DOHH2 (cell line): ENCODE measurements at regions not wholly inside any gene's neighbourhood (a gene's known extent, or its start where the extent isn't known, plus 50 kb on each side); places are given as distances from the start of the nearest gene placed in this dataset.

ENCODE experiments used
- CTCF ChIP-seq: fragments of 200-600 bp; sonication (generic); IDR thresholded peaks from one replicate; pipeline ENCODE4 v1.5.1; 2014; ENCODE audit warnings: antibody characterized with exemption, mild to moderate bottlenecking, low read depth, low read length; ENCODE audit not compliant: poor library complexity, severe bottlenecking
- EZH2phosphoT487 ChIP-seq: fragments of 200-600 bp; sonication (generic); IDR thresholded peaks from 2 replicates; pipeline ENCODE4 v1.6.1; 2017; ENCODE audit warnings: borderline replicate concordance, mild to moderate bottlenecking, antibody characterized with exemption, low read length, moderate library complexity, mixed read lengths

- no peak for TF ChIP-seq CTCF
- TF ChIP-seq EZH2phosphoT487 = no peak
These were observed 831.9 kb downstream of the GBE1 start for GRCh38 chr3:80929576-80929975.
